H1 (cell line): ENCODE measurements at regions not wholly inside any gene's neighbourhood (a gene's known extent, or its start where the extent isn't known, plus 50 kb on each side); places are given as distances from the start of the nearest gene placed in this dataset.

Experiments
- CTCF ChIA-PET: fragments of 300-600 bp; sonication (Branson Sonifier 250); formaldehyde crosslinking; loops from one replicate; lab custom pipeline; 2021; ENCODE audit not compliant: partially characterized antibody; lab: Charles Lee
- POLR2A ChIA-PET: fragments of 300-600 bp; sonication (Branson Sonifier 250); formaldehyde crosslinking; loops from one replicate; lab custom pipeline; 2021; ENCODE audit warnings: inconsistent platforms; ENCODE audit not compliant: partially characterized antibody; lab: Charles Lee
- DNase-seq, 2 experiments: peaks; one replicate each; pipeline versions ENCODE4 v3.0.0 to v3.0.0-alpha.2; 2010 to 2022; ENCODE audit warnings: low spot score in 2 of 2, low read depth in 1 of 2, mixed read lengths in 1 of 2
- FAIRE-seq: peaks from 2 replicates; lab custom pipeline; 2011; peaks lifted over from hg19 to GRCh38; lab: Jason Lieb, UNC
- H2AFZ ChIP-seq: 2 replicates; pipeline ENCODE4 v1.8.1; 2012; ENCODE audit warnings: low read length, inconsistent platforms
- H2AK5ac ChIP-seq: 2 replicates; pipeline ENCODE4 v1.6.1; 2013; ENCODE audit warnings: low read depth, low read length
- H2BK120ac ChIP-seq: replicated peaks from 2 replicates; pipeline ENCODE3; 2013; ENCODE audit warnings: low read depth, low read length, inconsistent platforms
- H2BK12ac ChIP-seq: 2 replicates; pipeline ENCODE4 v1.6.1; 2013; ENCODE audit warnings: low read depth, low read length
- H2BK15ac ChIP-seq: 2 replicates; pipeline ENCODE4 v1.6.1; 2013; ENCODE audit warnings: low read length
- H2BK20ac ChIP-seq: 2 replicates; pipeline ENCODE4 v1.6.1; 2013; ENCODE audit warnings: low read length
- H2BK5ac ChIP-seq: 2 replicates; pipeline ENCODE4 v1.6.1; 2013; ENCODE audit warnings: low read depth, low read length
- H3K14ac ChIP-seq: 2 replicates; pipeline ENCODE4 v1.6.1; 2013; ENCODE audit warnings: inconsistent platforms; ENCODE audit not compliant: insufficient read length
- H3K18ac ChIP-seq: 2 replicates; pipeline ENCODE4 v1.6.1; 2013; ENCODE audit warnings: low read length; ENCODE audit errors: extremely low read depth
- H3K23ac ChIP-seq: 2 replicates; pipeline ENCODE4 v1.6.1; 2013; ENCODE audit warnings: inconsistent platforms; ENCODE audit not compliant: insufficient read length
- H3K23me2 ChIP-seq: 2 replicates; pipeline ENCODE4 v1.6.1; 2013; ENCODE audit warnings: low read depth, low read length
- H3K27ac ChIP-seq: 2 replicates; pipeline ENCODE4 v1.6.1; 2011; ENCODE audit warnings: low read depth, low read length, inconsistent platforms
- H3K27me3 ChIP-seq, 4 experiments: replicated peaks in 1 of 4; 1 replicate in 1 of 4; 2 replicates in 3 of 4; pipeline versions ENCODE4 v1.6.1 to v1.8.1; 2011 to 2013; ENCODE audit warnings: low read length in 3 of 4, mild to moderate bottlenecking in 3 of 4, inconsistent platforms in 2 of 4, mixed read lengths in 2 of 4, moderate library complexity in 1 of 4; ENCODE audit not compliant: control insufficient read depth in 3 of 4, insufficient read depth in 3 of 4; ENCODE audit errors: extremely low read depth in 1 of 4
- H3K36me3 ChIP-seq, 4 experiments: 2 replicates each; pipeline versions ENCODE4 v1.6.1 to v1.8.1; 2011 to 2013; ENCODE audit warnings: mild to moderate bottlenecking in 4 of 4, low read length in 3 of 4, moderate library complexity in 2 of 4, control low read depth in 1 of 4, inconsistent platforms in 1 of 4; ENCODE audit not compliant: insufficient read depth in 4 of 4, control insufficient read depth in 2 of 4
- H3K4ac ChIP-seq: replicated peaks from 2 replicates; pipeline ENCODE3; 2013; ENCODE audit warnings: low read length, low read depth, mixed read lengths, inconsistent platforms; ENCODE audit not compliant: insufficient read length
- H3K4me1 ChIP-seq, 4 experiments: replicated peaks in 1 of 4; 1 replicate in 1 of 4; 2 replicates in 3 of 4; pipeline versions ENCODE4 v1.6.1 to v1.8.1; 2011 to 2013; ENCODE audit warnings: low read length in 3 of 4, inconsistent platforms in 2 of 4, mixed read lengths in 1 of 4; ENCODE audit not compliant: insufficient read depth in 4 of 4, control insufficient read depth in 3 of 4
- H3K4me2 ChIP-seq, 2 experiments: 2 replicates each; pipeline versions ENCODE4 v1.6.1 to v1.8.1; 2011 to 2013; ENCODE audit warnings: low read depth in 2 of 2, low read length in 2 of 2, control low read depth in 1 of 2, inconsistent platforms in 1 of 2, mild to moderate bottlenecking in 1 of 2; ENCODE audit not compliant: insufficient read depth in 1 of 2
- H3K4me3 ChIP-seq, 4 experiments: fragments of 200-600, 300-600 bp in 1 of 4; sonication (generic), shearing (Covaris generic), sonication (Bioruptor Twin) in 1 of 4; 2 replicates each; pipeline versions ENCODE4 v1.5.1 to v1.8.1; 2011 to 2016; ENCODE audit warnings: low read length in 4 of 4, low read depth in 3 of 4, control low read depth in 2 of 4, inconsistent platforms in 2 of 4, mild to moderate bottlenecking in 2 of 4, mixed read lengths in 1 of 4, moderate library complexity in 1 of 4; ENCODE audit not compliant: insufficient read depth in 2 of 4; ENCODE audit errors: extremely low read depth in 1 of 4
- H3K56ac ChIP-seq: replicated peaks from 2 replicates; pipeline ENCODE3; 2013; ENCODE audit warnings: low read depth, mild to moderate bottlenecking, mixed read lengths, low read length, inconsistent platforms; ENCODE audit not compliant: insufficient read length
- H3K79me1 ChIP-seq: 2 replicates; pipeline ENCODE4 v1.6.1; 2013; ENCODE audit warnings: low read depth, low read length, control low read depth
- H3K79me2 ChIP-seq, 2 experiments: 2 replicates each; pipeline versions ENCODE4 v1.6.1 to v1.8.1; 2012 to 2013; ENCODE audit warnings: low read length in 2 of 2, mild to moderate bottlenecking in 2 of 2, inconsistent platforms in 1 of 2; ENCODE audit not compliant: insufficient read depth in 2 of 2, control insufficient read depth in 1 of 2
- H3K9ac ChIP-seq, 4 experiments: replicated peaks in 1 of 4; 1 replicate in 1 of 4; 2 replicates in 3 of 4; pipeline versions ENCODE4 v1.6.1 to v1.8.1; 2011 to 2013; ENCODE audit warnings: low read depth in 3 of 4, low read length in 3 of 4, control low read depth in 2 of 4, mild to moderate bottlenecking in 2 of 4, moderate library complexity in 2 of 4, inconsistent platforms in 1 of 4; ENCODE audit errors: extremely low read depth in 1 of 4
- H3K9me3 ChIP-seq, 2 experiments: 2 replicates each; pipeline versions ENCODE4 v1.6.1 to v1.8.1; 2012 to 2013; ENCODE audit warnings: mild to moderate bottlenecking in 2 of 2, moderate library complexity in 2 of 2, control low read depth in 1 of 2, inconsistent platforms in 1 of 2, low read depth in 1 of 2, low read length in 1 of 2, mixed read lengths in 1 of 2; ENCODE audit not compliant: insufficient read depth in 2 of 2
- H4K20me1 ChIP-seq, 2 experiments: replicated peaks in 1 of 2; 2 replicates each; pipeline versions ENCODE3 to v1.8.1; 2011 to 2013; ENCODE audit warnings: inconsistent platforms in 2 of 2, low read length in 2 of 2, mild to moderate bottlenecking in 1 of 2; ENCODE audit not compliant: insufficient read depth in 2 of 2, control insufficient read depth in 1 of 2
- H4K5ac ChIP-seq: 2 replicates; pipeline ENCODE4 v1.6.1; 2013; ENCODE audit warnings: low read length, low read depth, mixed read lengths, inconsistent platforms; ENCODE audit not compliant: insufficient read length
- H4K8ac ChIP-seq: 2 replicates; pipeline ENCODE4 v1.8.0; 2013; ENCODE audit warnings: mild to moderate bottlenecking, moderate library complexity, low read length, inconsistent platforms; ENCODE audit not compliant: insufficient read depth; ENCODE audit errors: extremely low read depth
- H4K91ac ChIP-seq: replicated peaks from 2 replicates; pipeline ENCODE3; 2013; ENCODE audit warnings: low read length, mixed read lengths, inconsistent platforms; ENCODE audit not compliant: insufficient read length
- CBX8 ChIP-seq: fragments of 300-800, 300-1000 bp; sonication (generic); IDR thresholded peaks from 2 replicates; pipeline ENCODE4 v1.7.1; 2016; ENCODE audit warnings: low read depth, low read length, borderline replicate concordance
- CHD1 ChIP-seq: IDR thresholded peaks from 2 replicates; pipeline ENCODE4 v1.6.1; 2012; ENCODE audit warnings: low read depth, low read length, improper control_type of control experiment
- HDAC2 ChIP-seq, 2 experiments: fragments of 300-600 bp in 1 of 2; sonication (generic) in 1 of 2; IDR thresholded peaks; 2 replicates each; pipeline ENCODE4 v1.6.1; 2011 to 2012; ENCODE audit warnings: low read depth in 2 of 2, low read length in 2 of 2, mild to moderate bottlenecking in 2 of 2, moderate library complexity in 2 of 2, borderline replicate concordance in 1 of 2, inconsistent platforms in 1 of 2
- MAFK ChIP-seq: IDR thresholded peaks from 2 replicates; pipeline ENCODE4 v1.6.1; 2012; ENCODE audit warnings: low read depth, mild to moderate bottlenecking, improper control_type of control experiment, low read length
- RFX5 ChIP-seq: IDR thresholded peaks from 2 replicates; pipeline ENCODE4 v1.6.1; 2011; ENCODE audit warnings: low read depth, low read length, improper control_type of control experiment, borderline replicate concordance
- SIRT6 ChIP-seq: IDR thresholded peaks from one replicate; pipeline ENCODE4 v1.7.1; 2012; ENCODE audit warnings: low read length, inconsistent platforms
- TEAD4 ChIP-seq: IDR thresholded peaks from 2 replicates; pipeline ENCODE4 v1.6.1; 2012; ENCODE audit warnings: low read depth, low read length, inconsistent platforms, mixed read lengths
- TF ChIP-seq, protein P1 (sequence below), 3 experiments: IDR thresholded peaks; 1 replicate in 2 of 3; 2 replicates in 1 of 3; pipeline versions ENCODE4 v1.5.1 to v1.6.1; 2011; ENCODE audit warnings: low read length in 3 of 3, mild to moderate bottlenecking in 3 of 3, inconsistent platforms in 2 of 3, low read depth in 1 of 3, moderate library complexity in 1 of 3; ENCODE audit not compliant: insufficient read depth in 1 of 3; ENCODE audit errors: control extremely low read depth in 1 of 3

DNA sequence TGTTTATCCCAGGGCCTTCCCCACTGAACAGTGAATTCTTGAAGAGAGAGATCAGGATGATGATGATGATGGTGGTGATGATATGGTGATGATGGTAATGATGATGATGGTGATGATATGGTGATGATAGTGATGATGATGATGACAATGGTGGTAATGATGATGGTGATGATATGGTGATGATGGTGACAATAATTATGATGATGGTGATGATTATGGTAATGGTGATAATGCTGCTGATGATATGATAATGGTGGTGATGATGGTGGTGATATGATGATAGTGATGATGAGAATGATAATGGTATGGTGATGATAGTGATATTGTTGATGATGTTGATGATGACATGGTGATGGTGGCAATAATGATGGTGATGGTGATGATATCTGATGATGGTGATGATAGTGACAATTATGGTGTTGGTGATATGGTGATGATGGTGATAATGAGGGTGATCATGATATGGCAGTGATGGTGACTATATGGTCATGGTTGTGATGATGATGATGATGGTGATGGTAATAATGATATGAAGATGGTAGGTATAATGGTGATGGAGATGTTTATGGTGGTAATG lies 99.9 kb downstream of the HAPSTR1 start:
- no peak overlapping the region for H3K27ac ChIP-seq
- no peaks in the 10 kb centered on the region for H3K79me1 ChIP-seq
- H3K4me1 ChIP-seq: no peaks in the 10 kb centered on the region
- no peaks in the 10 kb centered on the region for H3K9me3 ChIP-seq
- no peak overlapping the region for H3K4me3 ChIP-seq
- H3K23ac ChIP-seq: no peak overlapping the region
- H4K8ac ChIP-seq: no peak overlapping the region
- H2AFZ ChIP-seq: no peak overlapping the region
- H4K20me1 ChIP-seq: peaks cover 0 to 1% of the 10 kb centered on the region in 2 experiments
- no peak overlapping the region for H2BK15ac ChIP-seq
- FAIRE-seq (no peak), DNase-seq (no peak)
- H3K14ac ChIP-seq: no peak overlapping the region
- POLR2A ChIA-PET: no interaction called here
- no peak overlapping the region for H2AK5ac ChIP-seq
- H3K9ac ChIP-seq: no peak overlapping the region
- TF ChIP-seq RFX5 (no peak), TEAD4 (no peak), SIRT6 (no peak), HDAC2 (IDR thresholded peaks at IDR 0.05; ENCODE audit: borderline replicate concordance in 1 of 2, low read depth in 2 of 2, low read length in 2 of 2) (no peak), MAFK (no peak), CHD1 (no peak), CBX8 (no peak)
- TF ChIP-seq, protein P1, sequence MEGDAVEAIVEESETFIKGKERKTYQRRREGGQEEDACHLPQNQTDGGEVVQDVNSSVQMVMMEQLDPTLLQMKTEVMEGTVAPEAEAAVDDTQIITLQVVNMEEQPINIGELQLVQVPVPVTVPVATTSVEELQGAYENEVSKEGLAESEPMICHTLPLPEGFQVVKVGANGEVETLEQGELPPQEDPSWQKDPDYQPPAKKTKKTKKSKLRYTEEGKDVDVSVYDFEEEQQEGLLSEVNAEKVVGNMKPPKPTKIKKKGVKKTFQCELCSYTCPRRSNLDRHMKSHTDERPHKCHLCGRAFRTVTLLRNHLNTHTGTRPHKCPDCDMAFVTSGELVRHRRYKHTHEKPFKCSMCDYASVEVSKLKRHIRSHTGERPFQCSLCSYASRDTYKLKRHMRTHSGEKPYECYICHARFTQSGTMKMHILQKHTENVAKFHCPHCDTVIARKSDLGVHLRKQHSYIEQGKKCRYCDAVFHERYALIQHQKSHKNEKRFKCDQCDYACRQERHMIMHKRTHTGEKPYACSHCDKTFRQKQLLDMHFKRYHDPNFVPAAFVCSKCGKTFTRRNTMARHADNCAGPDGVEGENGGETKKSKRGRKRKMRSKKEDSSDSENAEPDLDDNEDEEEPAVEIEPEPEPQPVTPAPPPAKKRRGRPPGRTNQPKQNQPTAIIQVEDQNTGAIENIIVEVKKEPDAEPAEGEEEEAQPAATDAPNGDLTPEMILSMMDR (IDR thresholded peaks at IDR 0.05; ENCODE audit: control extremely low read depth in 1 of 3, insufficient read depth in 1 of 3, low read depth in 1 of 3, low read length in 3 of 3): no peak
- no peak overlapping the region for H2BK5ac ChIP-seq
- no peak overlapping the region for H3K18ac ChIP-seq
- H3K79me2 ChIP-seq: no peaks in the 10 kb centered on the region
- H3K36me3 ChIP-seq: no peaks in the 10 kb centered on the region
- no peak overlapping the region for H4K91ac ChIP-seq
- H2BK20ac ChIP-seq: no peak overlapping the region
- H2BK120ac ChIP-seq: no peak overlapping the region
- H3K27me3 ChIP-seq: no peaks in the 10 kb centered on the region
- H2BK12ac ChIP-seq: no peak overlapping the region
- peaks cover 6% of the 10 kb centered on the region; the same call in 1 of the 2 replicates for H3K23me2 ChIP-seq
- H4K5ac ChIP-seq: no peak overlapping the region
- no peak overlapping the region for H3K4ac ChIP-seq
- CTCF ChIA-PET: interaction anchor here (0.7 to 1.6 kb wide), 2 partner anchors 8 to 991 kb away, joined by 3 read pairs; partner anchors contain the start of gene GRIN2A
- H3K56ac ChIP-seq: no peak overlapping the region
- H3K4me2 ChIP-seq: no peak overlapping the region
